H1 (cell line): ENCODE measurements at regions not wholly inside any gene's neighbourhood (a gene's known extent, or its start where the extent isn't known, plus 50 kb on each side); places are given as distances from the start of the nearest gene placed in this dataset.

Experiments
- BRCA1 ChIP-seq: IDR thresholded peaks from 2 replicates; pipeline ENCODE4 v1.6.1; 2012; ENCODE audit warnings: low read depth, low read length, improper control_type of control experiment
- CEBPB ChIP-seq: IDR thresholded peaks from 2 replicates; pipeline ENCODE4 v1.6.1; 2012; ENCODE audit warnings: low read depth, low read length
- EGR1 ChIP-seq: IDR thresholded peaks from 2 replicates; pipeline ENCODE4 v1.6.1; 2011; ENCODE audit warnings: low read depth, low read length, borderline replicate concordance
- EZH2 ChIP-seq: fragments of 200-600 bp; sonication (generic); IDR thresholded peaks from 2 replicates; pipeline ENCODE4 v1.7.1; 2012; ENCODE audit warnings: low read depth, mild to moderate bottlenecking, moderate library complexity, low read length, inconsistent platforms; ENCODE audit not compliant: severe bottlenecking
- NRF1 ChIP-seq: IDR thresholded peaks from 2 replicates; pipeline ENCODE4 v1.6.1; 2011; ENCODE audit warnings: mild to moderate bottlenecking, low read depth, low read length, improper control_type of control experiment
- POLR2A ChIP-seq, 2 experiments: IDR thresholded peaks; 1 replicate in 1 of 2; 2 replicates in 1 of 2; pipeline ENCODE4 v1.6.1; 2011; ENCODE audit warnings: low read depth in 2 of 2, low read length in 2 of 2, mild to moderate bottlenecking in 2 of 2; ENCODE audit errors: control extremely low read depth in 1 of 2
- POLR2AphosphoS5 ChIP-seq: IDR thresholded peaks from 2 replicates; pipeline ENCODE4 v1.6.1; 2011; ENCODE audit warnings: low read depth, low read length
- SIN3A ChIP-seq, 2 experiments: IDR thresholded peaks in 1 of 2; conservative IDR thresholded peaks in 1 of 2; 2 replicates each; pipeline ENCODE4 v1.6.1; 2011 to 2012; ENCODE audit warnings: low read length in 2 of 2, improper control_type of control experiment in 1 of 2, low read depth in 1 of 2, mild to moderate bottlenecking in 1 of 2
- SP4 ChIP-seq: IDR thresholded peaks from 2 replicates; pipeline ENCODE4 v1.6.1; 2012; ENCODE audit warnings: low read length, inconsistent platforms
- SUZ12 ChIP-seq: fragments of 200-600 bp; sonication (generic); IDR thresholded peaks from 2 replicates; pipeline ENCODE4 v1.6.1; 2012; ENCODE audit warnings: mild to moderate bottlenecking, inconsistent platforms, low read length, moderate library complexity, mixed read lengths
- TAF1 ChIP-seq: IDR thresholded peaks from 2 replicates; pipeline ENCODE4 v1.6.1; 2011; ENCODE audit warnings: mild to moderate bottlenecking, low read depth, low read length
- TCF12 ChIP-seq: IDR thresholded peaks from 2 replicates; pipeline ENCODE4 v1.6.1; 2011; ENCODE audit warnings: low read depth, mild to moderate bottlenecking, low read length
- YY1 ChIP-seq: IDR thresholded peaks from 2 replicates; pipeline ENCODE4 v1.6.1; 2011; ENCODE audit warnings: low read depth, mild to moderate bottlenecking, low read length
- TF ChIP-seq, protein P1 (sequence below), 3 experiments: IDR thresholded peaks; 1 replicate in 2 of 3; 2 replicates in 1 of 3; pipeline versions ENCODE4 v1.5.1 to v1.6.1; 2011; ENCODE audit warnings: low read length in 3 of 3, mild to moderate bottlenecking in 3 of 3, inconsistent platforms in 2 of 3, low read depth in 1 of 3, moderate library complexity in 1 of 3; ENCODE audit not compliant: insufficient read depth in 1 of 3; ENCODE audit errors: control extremely low read depth in 1 of 3

- TF ChIP-seq EZH2: no peak
- TF ChIP-seq NRF1: no peak
- TF ChIP-seq, protein P1, sequence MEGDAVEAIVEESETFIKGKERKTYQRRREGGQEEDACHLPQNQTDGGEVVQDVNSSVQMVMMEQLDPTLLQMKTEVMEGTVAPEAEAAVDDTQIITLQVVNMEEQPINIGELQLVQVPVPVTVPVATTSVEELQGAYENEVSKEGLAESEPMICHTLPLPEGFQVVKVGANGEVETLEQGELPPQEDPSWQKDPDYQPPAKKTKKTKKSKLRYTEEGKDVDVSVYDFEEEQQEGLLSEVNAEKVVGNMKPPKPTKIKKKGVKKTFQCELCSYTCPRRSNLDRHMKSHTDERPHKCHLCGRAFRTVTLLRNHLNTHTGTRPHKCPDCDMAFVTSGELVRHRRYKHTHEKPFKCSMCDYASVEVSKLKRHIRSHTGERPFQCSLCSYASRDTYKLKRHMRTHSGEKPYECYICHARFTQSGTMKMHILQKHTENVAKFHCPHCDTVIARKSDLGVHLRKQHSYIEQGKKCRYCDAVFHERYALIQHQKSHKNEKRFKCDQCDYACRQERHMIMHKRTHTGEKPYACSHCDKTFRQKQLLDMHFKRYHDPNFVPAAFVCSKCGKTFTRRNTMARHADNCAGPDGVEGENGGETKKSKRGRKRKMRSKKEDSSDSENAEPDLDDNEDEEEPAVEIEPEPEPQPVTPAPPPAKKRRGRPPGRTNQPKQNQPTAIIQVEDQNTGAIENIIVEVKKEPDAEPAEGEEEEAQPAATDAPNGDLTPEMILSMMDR (IDR thresholded peaks at IDR 0.05; ENCODE audit: control extremely low read depth in 1 of 3, insufficient read depth in 1 of 3, low read depth in 1 of 3, low read length in 3 of 3): no peak
- TF ChIP-seq SP4: no peak
- TF ChIP-seq POLR2A (IDR thresholded peaks at IDR 0.05; ENCODE audit: control extremely low read depth in 1 of 2, low read depth in 2 of 2, low read length in 2 of 2): no peak
- no peak for TF ChIP-seq SUZ12
- no peak for TF ChIP-seq POLR2AphosphoS5
- TF ChIP-seq EGR1: no peak
- TF ChIP-seq TCF12: no peak
- no peak for TF ChIP-seq BRCA1
- no peak for TF ChIP-seq TAF1
- TF ChIP-seq YY1: no peak
- no peak for TF ChIP-seq SIN3A (conservative IDR thresholded peaks at IDR 0.05 in 1 of 2, IDR thresholded peaks at IDR 0.05 in 1 of 2; ENCODE audit: low read depth in 1 of 2, low read length in 2 of 2)
- TF ChIP-seq CEBPB: no peak
Observed at GRCh38 chr4:62457356-62457755, 1257.2 kb downstream of the ADGRL3 start.
